Neural crest cell (in vitro differentiated cells): ENCODE measurements at regions not wholly inside any gene's neighbourhood (a gene's known extent, or its start where the extent isn't known, plus 50 kb on each side); places are given as distances from the start of the nearest gene placed in this dataset.

Source experiments
- DNase-seq: peaks from one replicate; pipeline ENCODE4 v3.0.0; 2021; ENCODE audit warnings: low read depth, mixed read lengths, low spot score
- H3K27ac Mint-ChIP-seq: one replicate; pipeline ENCODE4 v1.8.0; 2021; ENCODE audit warnings: mild to moderate bottlenecking, mixed read lengths; ENCODE audit not compliant: unreplicated experiment
- H3K27me3 Mint-ChIP-seq: 2 replicates; pipeline ENCODE4 v1.8.0; 2021; ENCODE audit warnings: low read depth, mild to moderate bottlenecking, mixed read lengths
- H3K36me3 Mint-ChIP-seq: 2 replicates; pipeline ENCODE4 v1.8.0; 2021; ENCODE audit warnings: low read depth, mild to moderate bottlenecking, mixed read lengths
- H3K4me1 Mint-ChIP-seq: 2 replicates; pipeline ENCODE4 v1.8.0; 2021; ENCODE audit warnings: mixed read lengths
- H3K4me3 Mint-ChIP-seq: one replicate; pipeline ENCODE4 v1.8.0; 2021; ENCODE audit warnings: mild to moderate bottlenecking, mixed read lengths
- H3K9me3 Mint-ChIP-seq: 2 replicates; pipeline ENCODE4 v1.8.0; 2021; ENCODE audit warnings: mixed read lengths
- CTCF ChIP-seq: fragments of 200-600 bp; sonication (generic); conservative IDR thresholded peaks from 2 replicates; pipeline ENCODE4 v1.5.0; 2021; ENCODE audit warnings: antibody characterized with exemption, mild to moderate bottlenecking

GRCh38 chr7:26467541-26467940 lies 175.9 kb downstream of the SNX10 start:
- Mint-ChIP-seq H3K36me3 (no peaks in the 10 kb centered on the region), H3K4me3 (no peak overlapping the region), H3K27ac (no peak overlapping the region), H3K9me3 (no peaks in the 10 kb centered on the region), H3K4me1 (no peaks in the 10 kb centered on the region), H3K27me3 (no peaks in the 10 kb centered on the region)
- DNase-seq, result no peak
- no peak for TF ChIP-seq CTCF

GRCh38 chr7:26468625-26469024 lies 177.0 kb downstream of the SNX10 start:
- TF ChIP-seq CTCF, result no peak
- H3K36me3 Mint-ChIP-seq, result no peaks in the 10 kb centered on the region
- H3K27ac Mint-ChIP-seq, result no peak overlapping the region
- no peaks in the 10 kb centered on the region for H3K27me3 Mint-ChIP-seq
- H3K9me3 Mint-ChIP-seq, result no peaks in the 10 kb centered on the region
- H3K4me3 Mint-ChIP-seq, result no peak overlapping the region
- DNase-seq, result no peak
- no peaks in the 10 kb centered on the region for H3K4me1 Mint-ChIP-seq

GRCh38 chr7:26469188-26469587 lies 177.5 kb downstream of the SNX10 start:
- no peak for TF ChIP-seq CTCF
- no peaks in the 10 kb centered on the region for H3K36me3 Mint-ChIP-seq
- H3K27ac Mint-ChIP-seq, result no peak overlapping the region
- no peaks in the 10 kb centered on the region for H3K9me3 Mint-ChIP-seq
- H3K4me3 Mint-ChIP-seq, result no peak overlapping the region
- H3K27me3 Mint-ChIP-seq, result no peaks in the 10 kb centered on the region
- no peaks in the 10 kb centered on the region for H3K4me1 Mint-ChIP-seq
- DNase-seq, result no peak

- no peaks in the 10 kb centered on the region for H3K9me3 Mint-ChIP-seq
- H3K4me1 Mint-ChIP-seq, result no peaks in the 10 kb centered on the region
- H3K27ac Mint-ChIP-seq, result no peak overlapping the region
- H3K4me3 Mint-ChIP-seq, result no peak overlapping the region
- no peak for TF ChIP-seq CTCF
- H3K36me3 Mint-ChIP-seq, result no peaks in the 10 kb centered on the region
- no peaks in the 10 kb centered on the region for H3K27me3 Mint-ChIP-seq
- no peak for DNase-seq
Observed at GRCh38 chr7:26470691-26471090, 179.0 kb downstream of the SNX10 start.

GRCh38 chr7:26471306-26472075 lies 179.8 kb downstream of the SNX10 start:
- no peak for TF ChIP-seq CTCF
- H3K9me3 Mint-ChIP-seq, result no peaks in the 10 kb centered on the region
- no peak for DNase-seq
- H3K4me1 Mint-ChIP-seq, result no peaks in the 10 kb centered on the region
- H3K27ac Mint-ChIP-seq, result no peak overlapping the region
- no peak overlapping the region for H3K4me3 Mint-ChIP-seq
- no peaks in the 10 kb centered on the region for H3K36me3 Mint-ChIP-seq
- peaks cover 2% of the 10 kb centered on the region for H3K27me3 Mint-ChIP-seq
